ENCODE measurements at regions not wholly inside any gene's neighbourhood (a gene's known extent, or its start where the extent isn't known, plus 50 kb on each side); places are given as distances from the start of the nearest gene placed in this dataset.

GRCh38 chr14:98888927-98889835, 382.8 kb downstream of the BCL11B start:
- DNase-seq, result no peak

GRCh38 chr14:98889836-98890185, 382.2 kb downstream of the BCL11B start:
- DNase-seq, result no peak

GRCh38 chr14:98890556-98891340, 381.2 kb downstream of the BCL11B start:
- no peak for DNase-seq

GRCh38 chr14:98893675-98894074, 378.3 kb downstream of the BCL11B start:
- DNase-seq, result no peak

- no peak for DNase-seq
Measured at GRCh38 chr14:98894600-98894999, 377.4 kb downstream of the BCL11B start.

- no peak for DNase-seq
Measured at GRCh38 chr14:98896449-98896848, 375.5 kb downstream of the BCL11B start.

- DNase-seq, result no peak
Measured at GRCh38 chr14:98897605-98898309, 374.2 kb downstream of the BCL11B start.

GRCh38 chr14:98899441-98899840, 372.6 kb downstream of the BCL11B start:
- no peak for DNase-seq

GRCh38 chr14:98900236-98900635, 371.8 kb downstream of the BCL11B start:
- DNase-seq, result no peak

- no peak for DNase-seq
Measured at GRCh38 chr14:98900798-98901197, 371.2 kb downstream of the BCL11B start.

- no peak for DNase-seq
Measured at GRCh38 chr14:98901511-98902205, 370.3 kb downstream of the BCL11B start.

- no peak for DNase-seq
Measured at GRCh38 chr14:98903371-98903770, 368.6 kb downstream of the BCL11B start.

GRCh38 chr14:98904677-98905076, 367.3 kb downstream of the BCL11B start:
- no peak for DNase-seq

- no peak for DNase-seq
Measured at GRCh38 chr14:98906123-98906995, 365.6 kb downstream of the BCL11B start.

- no peak for DNase-seq
Measured at GRCh38 chr14:98907271-98907670, 364.7 kb downstream of the BCL11B start.

GRCh38 chr14:98908050-98908449, 363.9 kb downstream of the BCL11B start:
- DNase-seq, result no peak

- DNase-seq, result no peak
Measured at GRCh38 chr14:98909251-98909944, 362.6 kb downstream of the BCL11B start.

GRCh38 chr14:98910061-98910460, 361.9 kb downstream of the BCL11B start:
- no peak for DNase-seq

GRCh38 chr14:98912655-98913054, 359.3 kb downstream of the BCL11B start:
- no peak for DNase-seq

- DNase-seq, result no peak
Measured at GRCh38 chr14:98913967-98914650, 357.9 kb downstream of the BCL11B start.

- DNase-seq, result no peak
Measured at GRCh38 chr14:98914942-98915341, 357.1 kb downstream of the BCL11B start.

Data from inflammatory macrophage treated with lipopolysaccharide for 1 hour (primary cell).